ENCODE measurements at regions not wholly inside any gene's neighbourhood (a gene's known extent, or its start where the extent isn't known, plus 50 kb on each side); places are given as distances from the start of the nearest gene placed in this dataset.
A peak's percentile ranks its signal among the peaks of the same experiment; 100 is the strongest.
"Not testable (repeated sequence)": the region's sequence is repeated elsewhere in the genome, so short reads cannot be mapped to it uniquely, and the experiment has no call there.

- no peak for DNase-seq (ENCODE audit: low read depth)
Observed at GRCh38 chr6:99802396-99803031, 191.5 kb downstream of the MCHR2 start.

GRCh38 chr6:99808992-99809391 is 185.0 kb downstream of the MCHR2 start:
- no peak for DNase-seq (ENCODE audit: low read depth)

- DNase-seq (ENCODE audit: low read depth): no peak
Observed at GRCh38 chr6:99810295-99810694, 183.7 kb downstream of the MCHR2 start.

GRCh38 chr6:99810942-99811620 is 182.9 kb downstream of the MCHR2 start:
- no peak for DNase-seq (ENCODE audit: low read depth)

- no peak for DNase-seq (ENCODE audit: low read depth)
Observed at GRCh38 chr6:99811636-99812035, 182.4 kb downstream of the MCHR2 start.

- DNase-seq (ENCODE audit: low read depth): no peak
Observed at GRCh38 chr6:99813565-99813964, 180.5 kb downstream of the MCHR2 start.

- no peak for DNase-seq (ENCODE audit: low read depth)
Observed at GRCh38 chr6:99814230-99814928, 179.6 kb downstream of the MCHR2 start.

- no peak for DNase-seq (ENCODE audit: low read depth)
Observed at GRCh38 chr6:99816795-99817194, 177.2 kb downstream of the MCHR2 start.

- no peak for DNase-seq (ENCODE audit: low read depth)
Observed at GRCh38 chr6:99818161-99818560, 175.9 kb downstream of the MCHR2 start.

GRCh38 chr6:99819853-99820252 is 174.2 kb downstream of the MCHR2 start:
- no peak for DNase-seq (ENCODE audit: low read depth)

GRCh38 chr6:99821164-99821563 is 172.9 kb downstream of the MCHR2 start:
- peak; percentile 77 for DNase-seq (ENCODE audit: low read depth)

GRCh38 chr6:99822741-99823512 is 171.1 kb downstream of the MCHR2 start:
- peak; percentile 61 for DNase-seq (ENCODE audit: low read depth)

- DNase-seq (ENCODE audit: low read depth): not testable (repeated sequence)
Observed at GRCh38 chr6:99823513-99824235, 170.3 kb downstream of the MCHR2 start.

- no peak for DNase-seq (ENCODE audit: low read depth)
Observed at GRCh38 chr6:99833034-99833433, 161.0 kb downstream of the MCHR2 start.

GRCh38 chr6:99836471-99836870 is 157.6 kb downstream of the MCHR2 start:
- DNase-seq (ENCODE audit: low read depth): no peak

- no peak for DNase-seq (ENCODE audit: low read depth)
Observed at GRCh38 chr6:99838607-99839006, 155.4 kb downstream of the MCHR2 start.

- no peak for DNase-seq (ENCODE audit: low read depth)
Observed at GRCh38 chr6:99841297-99841696, 152.7 kb downstream of the MCHR2 start.

GRCh38 chr6:99846006-99846405 is 148.0 kb downstream of the MCHR2 start:
- no peak for DNase-seq (ENCODE audit: low read depth)

- no peak for DNase-seq (ENCODE audit: low read depth)
Observed at GRCh38 chr6:99850841-99851240, 143.2 kb downstream of the MCHR2 start.

- DNase-seq (ENCODE audit: low read depth): no peak
Observed at GRCh38 chr6:99852031-99852430, 142.0 kb downstream of the MCHR2 start.

GRCh38 chr6:99867026-99867425 is 127.0 kb downstream of the MCHR2 start:
- DNase-seq (ENCODE audit: low read depth): no peak

Measured in Daoy (cell line).